ENCODE measurements at regions not wholly inside any gene's neighbourhood (a gene's known extent, or its start where the extent isn't known, plus 50 kb on each side); places are given as distances from the start of the nearest gene placed in this dataset.
"Not testable (repeated sequence)": the region's sequence is repeated elsewhere in the genome, so short reads cannot be mapped to it uniquely, and the experiment has no call there.

- no peak for DNase-seq
Measured at GRCh38 chr7:81030472-81030871, 111.6 kb upstream of the SEMA3C start.

DNA sequence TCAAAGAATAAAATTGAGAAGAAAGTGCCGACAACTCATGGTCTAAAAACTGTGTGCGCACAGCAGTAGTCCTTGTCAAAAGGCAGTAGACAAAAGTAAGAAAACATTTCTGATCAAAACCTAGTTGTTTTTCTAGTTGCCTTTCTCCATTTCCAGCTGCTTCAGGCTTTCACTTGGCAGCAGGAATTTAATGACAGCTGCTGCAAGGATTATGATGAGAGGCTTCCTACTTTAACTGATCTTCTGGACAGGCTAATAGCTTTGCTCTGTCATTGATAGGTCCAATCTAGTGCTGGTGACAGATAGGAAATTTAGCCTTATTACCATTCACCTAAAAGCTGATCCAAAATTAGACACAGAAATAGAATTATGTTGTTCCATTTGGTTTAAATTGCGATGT lies 110.7 kb upstream of the SEMA3C start:
- no peak for DNase-seq

DNA sequence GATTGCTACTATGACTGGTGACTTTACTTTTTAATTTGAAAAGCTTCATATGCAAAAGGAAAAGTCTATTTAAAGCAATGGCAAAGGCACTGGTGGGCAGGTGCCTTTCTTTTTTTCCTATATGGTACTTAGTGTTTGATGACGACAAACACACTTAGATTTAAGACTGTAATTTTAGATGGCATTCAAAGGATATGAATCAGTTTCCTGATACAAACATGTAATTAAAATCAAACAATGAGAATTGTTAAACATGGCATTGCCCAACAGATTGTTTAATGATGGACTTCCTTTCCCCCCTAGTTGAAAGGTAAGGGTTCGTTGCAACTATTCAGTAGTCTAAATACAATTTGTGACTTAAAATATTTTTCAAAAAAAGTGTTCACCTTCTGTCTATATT lies 106.5 kb upstream of the SEMA3C start:
- DNase-seq, result peak; percentile 31

GRCh38 chr7:81014908-81015307 lies 96.1 kb upstream of the SEMA3C start:
- no peak for DNase-seq

DNA sequence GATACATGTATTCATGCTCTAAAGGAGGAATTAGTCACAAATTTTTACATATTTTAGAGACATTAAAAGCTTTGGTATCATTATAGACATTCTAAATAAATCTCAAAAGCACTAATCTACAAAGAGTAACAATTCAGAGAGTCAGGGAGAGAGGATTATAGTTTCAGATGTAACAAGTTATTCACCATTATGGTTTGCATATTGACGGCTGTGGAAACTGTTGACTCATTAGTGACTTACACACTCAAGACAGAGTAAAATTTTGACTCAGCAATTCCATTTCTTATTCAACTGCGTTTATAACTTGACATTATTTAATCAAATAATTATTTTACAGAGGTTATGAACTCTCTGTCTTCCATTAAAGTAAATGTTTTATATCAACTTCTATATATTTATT lies 95.4 kb upstream of the SEMA3C start:
- no peak for DNase-seq

GRCh38 chr7:81013083-81013817 lies 94.4 kb upstream of the SEMA3C start:
- DNase-seq, result no peak

- DNase-seq, result no peak
Measured at GRCh38 chr7:81008901-81009300, 90.0 kb upstream of the SEMA3C start.

DNA sequence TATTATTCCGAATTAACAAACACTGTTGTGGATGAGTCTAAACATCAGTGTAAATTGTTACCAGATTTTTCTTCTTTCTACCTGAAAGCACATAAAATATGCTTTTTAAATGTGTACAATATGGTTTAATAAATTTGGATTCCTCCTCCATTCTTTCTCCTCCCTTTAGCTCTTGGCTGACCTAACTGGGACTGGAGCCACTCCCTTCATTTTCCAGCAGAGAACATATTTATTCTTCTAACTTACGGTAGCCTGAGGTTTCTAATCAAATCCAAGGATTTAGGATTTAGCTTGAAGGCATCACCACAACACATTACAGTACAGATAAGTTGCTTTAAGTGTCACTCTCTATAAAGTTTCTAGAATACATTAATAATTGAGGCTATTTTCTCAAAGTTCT lies 88.2 kb upstream of the SEMA3C start:
- no peak for DNase-seq

DNA sequence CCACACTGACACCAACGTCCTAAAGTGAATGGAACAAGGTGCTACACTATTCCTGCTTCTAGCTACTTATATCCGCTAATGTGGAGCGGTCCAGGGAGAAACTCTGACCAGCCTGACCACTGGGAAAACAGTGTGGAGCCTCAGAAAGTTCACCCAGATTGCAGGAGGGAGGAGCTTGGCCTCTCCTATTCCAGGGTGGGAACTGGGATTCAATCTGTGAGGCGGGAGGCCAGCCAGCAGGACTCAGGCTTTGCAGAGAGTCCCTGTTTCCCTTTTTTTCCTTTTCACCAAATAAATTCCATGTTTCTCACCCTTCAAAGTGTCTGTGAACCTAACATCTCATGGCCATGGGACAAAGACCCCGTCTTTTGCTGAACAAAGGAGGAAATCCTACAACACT lies 86.4 kb upstream of the SEMA3C start:
- DNase-seq, result no peak

DNA sequence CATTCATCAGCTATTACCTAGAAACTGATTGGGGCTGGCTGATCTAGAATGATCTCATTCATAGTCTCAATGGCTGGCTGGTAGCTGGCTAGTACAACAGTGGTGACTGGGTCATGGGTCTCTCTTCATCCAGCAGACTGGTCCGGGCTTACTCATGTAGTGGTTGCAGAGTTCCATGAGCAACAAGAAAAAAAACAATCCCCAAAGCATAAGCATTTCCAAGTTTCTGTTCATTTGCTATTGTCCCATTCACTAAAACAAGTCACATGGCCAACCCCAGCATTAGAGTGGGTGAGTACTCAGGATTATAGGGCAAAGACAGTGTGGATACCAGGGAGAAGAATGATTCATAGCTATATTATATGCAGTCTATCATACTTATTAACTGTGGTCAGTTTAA lies 85.2 kb upstream of the SEMA3C start:
- DNase-seq, result no peak

DNA sequence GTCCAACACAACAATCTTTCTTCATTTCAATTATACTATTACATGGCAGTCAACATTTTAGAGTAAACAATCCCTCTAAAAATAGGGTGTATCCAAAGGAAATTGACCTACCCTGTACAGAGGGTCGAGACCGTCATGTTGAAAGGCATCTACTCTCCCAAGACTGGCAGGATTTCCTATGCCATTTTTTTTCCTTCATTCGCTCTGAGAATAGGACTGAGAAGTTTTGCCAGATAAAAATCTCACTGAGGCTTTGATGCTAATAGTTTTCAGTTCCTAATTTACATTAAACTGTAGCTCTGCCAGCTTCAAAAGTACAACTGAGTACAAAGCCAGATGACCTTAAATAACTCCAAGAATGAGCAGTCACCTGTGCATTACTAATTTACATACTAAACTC lies 84.5 kb upstream of the SEMA3C start:
- DNase-seq, result no peak

DNA sequence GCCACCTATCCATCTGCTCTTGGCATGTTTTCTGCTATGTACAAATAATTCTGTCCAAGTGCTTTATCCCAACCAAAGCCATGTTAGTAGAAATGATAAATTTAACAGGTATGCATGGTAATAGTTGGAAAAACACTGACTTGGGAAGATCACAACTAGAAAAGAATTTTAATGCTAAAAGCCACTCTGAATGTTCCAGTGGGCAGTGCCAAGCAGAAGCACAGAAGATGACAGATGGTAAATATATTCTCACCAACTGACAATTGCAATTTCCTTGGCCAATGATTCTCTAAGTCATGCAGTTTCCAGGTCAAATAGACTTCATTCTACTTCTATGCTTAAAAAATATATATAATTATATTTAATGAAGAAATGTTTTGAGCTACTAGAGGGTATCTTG lies 83.6 kb upstream of the SEMA3C start:
- DNase-seq, result no peak

- DNase-seq, result no peak
Measured at GRCh38 chr7:80999771-81000170, 80.9 kb upstream of the SEMA3C start.

DNA sequence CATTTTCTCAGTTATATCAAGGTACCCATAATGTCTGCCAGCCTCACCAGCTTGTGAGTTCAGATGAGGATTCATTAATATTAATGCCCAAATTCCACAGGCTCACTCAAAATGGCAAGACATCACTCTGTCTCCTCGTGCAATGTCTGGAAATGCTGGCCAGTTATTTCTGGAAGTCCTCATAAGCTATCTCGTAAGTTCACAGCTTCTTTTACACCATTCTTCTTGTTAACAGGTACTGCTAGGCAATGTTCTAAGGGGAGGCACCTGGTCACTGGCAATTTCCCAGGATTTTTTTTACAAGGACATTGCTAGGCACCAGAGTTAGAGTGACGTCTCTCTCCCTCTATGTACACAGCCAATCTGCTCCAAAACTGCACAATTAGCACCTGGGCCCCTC lies 80.2 kb upstream of the SEMA3C start:
- DNase-seq, result no peak

GRCh38 chr7:80997841-80998240 lies 79.0 kb upstream of the SEMA3C start:
- no peak for DNase-seq

DNA sequence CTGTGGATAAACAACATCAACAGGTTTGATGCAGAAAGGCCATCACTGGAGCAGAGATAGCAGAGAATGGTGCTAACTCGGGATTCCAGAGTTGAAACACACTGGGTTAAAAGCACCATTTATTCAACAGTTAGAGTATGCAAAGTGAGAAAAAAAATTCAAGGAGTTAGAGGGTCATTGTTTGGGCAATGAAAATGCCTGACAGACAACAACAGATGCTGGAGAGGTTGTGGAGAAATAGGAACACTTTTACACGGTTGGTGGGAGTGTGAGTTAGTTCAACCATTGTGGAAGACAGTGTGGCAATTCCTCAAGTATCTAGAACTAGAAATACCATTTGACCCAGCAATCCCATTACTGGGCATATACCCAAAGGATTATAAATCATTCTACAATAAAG lies 77.4 kb upstream of the SEMA3C start:
- DNase-seq, result not testable (repeated sequence)

DNA sequence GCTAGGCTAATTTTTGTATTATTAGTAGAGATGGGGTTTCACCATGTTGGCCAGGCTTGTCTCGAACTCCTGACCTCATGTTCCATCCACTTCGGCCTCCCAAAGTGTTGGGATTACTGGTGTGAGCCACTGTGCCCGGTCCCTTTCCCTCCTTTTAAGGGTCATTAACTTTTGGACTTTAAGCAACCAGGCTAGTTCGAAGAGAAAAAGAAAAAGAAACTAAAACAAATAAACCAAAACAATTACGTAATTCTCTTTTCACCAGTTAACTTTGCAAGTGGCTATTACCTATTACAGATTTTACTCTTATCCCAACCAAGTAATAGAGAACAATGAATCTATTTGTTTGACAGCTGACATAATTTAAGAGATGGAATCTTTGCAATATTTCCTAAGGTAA lies 72.8 kb upstream of the SEMA3C start:
- no peak for DNase-seq

DNA sequence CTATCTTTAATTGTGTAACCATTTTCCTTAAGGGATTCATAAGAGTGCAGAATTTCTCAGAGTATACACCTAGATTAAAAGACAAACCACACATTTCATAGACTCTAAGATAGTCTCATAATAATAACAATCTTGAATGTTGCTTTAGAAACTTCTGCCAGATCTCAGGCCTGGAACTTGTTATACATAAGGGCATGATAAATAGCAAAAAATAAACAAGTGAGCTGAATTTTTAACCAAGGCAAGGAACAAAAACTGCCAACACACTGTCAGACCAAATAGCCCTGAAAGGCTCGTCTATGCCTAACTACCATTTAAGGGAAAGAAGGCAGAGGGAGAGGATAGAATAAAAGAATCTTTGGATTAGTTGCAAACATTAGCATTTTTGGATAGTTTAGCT lies 65.8 kb upstream of the SEMA3C start:
- DNase-seq, result no peak

- DNase-seq, result no peak
Measured at GRCh38 chr7:80981405-80981804, 62.6 kb upstream of the SEMA3C start.

DNA sequence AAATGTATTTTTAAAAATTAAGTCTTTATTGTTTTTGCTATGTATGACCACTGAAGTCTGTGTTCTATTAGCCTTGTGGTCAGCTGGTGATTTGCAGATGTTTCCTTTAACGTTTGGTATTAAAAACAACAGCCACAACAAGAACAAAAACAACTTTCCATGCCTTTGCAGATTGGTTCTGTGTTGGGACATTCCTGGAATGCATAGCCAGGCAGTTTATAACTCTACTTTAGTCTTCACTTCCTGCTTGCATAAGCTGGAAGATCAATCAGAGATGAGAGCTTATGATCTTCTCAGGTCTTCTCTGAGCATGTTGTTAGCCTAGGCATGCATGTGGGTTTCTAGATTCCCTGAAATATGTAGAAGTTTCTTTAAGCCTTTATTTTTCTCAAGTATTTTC lies 58.9 kb upstream of the SEMA3C start:
- no peak for DNase-seq

- DNase-seq, result no peak
Measured at GRCh38 chr7:80974396-80975358, 55.8 kb upstream of the SEMA3C start.

GRCh38 chr7:80971225-80971624 lies 52.4 kb upstream of the SEMA3C start:
- no peak for DNase-seq

Data from DMS153 (cell line).